SK-N-SH treated with all-trans-retinoic acid at 6 μM for 48 hours (cell line): ENCODE measurements at regions not wholly inside any gene's neighbourhood (a gene's known extent, or its start where the extent isn't known, plus 50 kb on each side); places are given as distances from the start of the nearest gene placed in this dataset.

Experiments
- ATAC-seq: fragments of 200-7000 bp; cut with Tn5 transposase; 3 replicates; pipeline ENCODE4 v1.9.1; 2020; ENCODE audit warnings: mild to moderate bottlenecking, moderate library complexity
- BACH2 ChIP-seq: fragments of 250-450 bp; sonication (Bioruptor Pico); IDR thresholded peaks from 2 replicates; pipeline ENCODE4 v1.9.0; 2021; ENCODE audit warnings: mild to moderate bottlenecking, borderline replicate concordance
- CSDC2 ChIP-seq: fragments of 250-450 bp; sonication (Bioruptor Pico); IDR thresholded peaks from 2 replicates; pipeline ENCODE4 v1.5.0; 2020; ENCODE audit warnings: mild to moderate bottlenecking, moderate library complexity
- CSRNP3 ChIP-seq: fragments of 250-450 bp; sonication (Bioruptor Pico); IDR thresholded peaks from 2 replicates; pipeline ENCODE4 v1.5.1; 2021; ENCODE audit warnings: mild to moderate bottlenecking, moderate library complexity
- ESRRG ChIP-seq: fragments of 250-450 bp; sonication (Bioruptor Pico); IDR thresholded peaks from 2 replicates; pipeline ENCODE4 v1.6.1; 2021; ENCODE audit warnings: mild to moderate bottlenecking
- GLIS3 ChIP-seq: fragments of 250-450 bp; sonication (Bioruptor Pico); IDR thresholded peaks from 2 replicates; pipeline ENCODE4 v1.5.0; 2020; ENCODE audit warnings: mild to moderate bottlenecking, moderate library complexity
- ISL1 ChIP-seq: fragments of 250-450 bp; sonication (Bioruptor Pico); IDR thresholded peaks from 2 replicates; pipeline ENCODE4 v2.1.2; 2022; ENCODE audit warnings: mild to moderate bottlenecking, moderate library complexity
- OSR1 ChIP-seq: fragments of 250-450 bp; sonication (Bioruptor Pico); IDR thresholded peaks from 2 replicates; pipeline ENCODE4 v1.8.0; 2022; ENCODE audit warnings: moderate library complexity, mild to moderate bottlenecking, inconsistent platforms
- POU6F1 ChIP-seq: fragments of 250-450 bp; sonication (Bioruptor Pico); IDR thresholded peaks from 2 replicates; pipeline ENCODE4 v1.8.0; 2021; ENCODE audit warnings: low read depth, mild to moderate bottlenecking, moderate library complexity, borderline replicate concordance
- PPARA ChIP-seq: fragments of 250-450 bp; sonication (Bioruptor Pico); IDR thresholded peaks from 2 replicates; pipeline ENCODE4 v1.5.0; 2020; ENCODE audit warnings: mild to moderate bottlenecking, borderline replicate concordance
- RARB ChIP-seq: fragments of 250-450 bp; sonication (Bioruptor Pico); IDR thresholded peaks from 2 replicates; pipeline ENCODE4 v1.8.0; 2021; ENCODE audit warnings: mild to moderate bottlenecking, moderate library complexity
- SNAI2 ChIP-seq: fragments of 250-450 bp; sonication (Bioruptor Pico); IDR thresholded peaks from 2 replicates; pipeline ENCODE4 v1.5.0; 2020; ENCODE audit warnings: mild to moderate bottlenecking, moderate library complexity
- TCF4 ChIP-seq: fragments of 250-450 bp; sonication (Bioruptor Pico); IDR thresholded peaks from 2 replicates; pipeline ENCODE4 v1.8.0; 2021; ENCODE audit warnings: mild to moderate bottlenecking, moderate library complexity, borderline replicate concordance
- TSHZ2 ChIP-seq: fragments of 250-450 bp; sonication (Bioruptor Pico); IDR thresholded peaks from 2 replicates; pipeline ENCODE4 v1.5.0; 2020; ENCODE audit warnings: mild to moderate bottlenecking, moderate library complexity
- ZC3H10 ChIP-seq: fragments of 250-450 bp; sonication (Bioruptor Pico); IDR thresholded peaks from 2 replicates; pipeline ENCODE4 v1.5.1; 2021; ENCODE audit warnings: mild to moderate bottlenecking, moderate library complexity
- ZNF565 ChIP-seq: fragments of 450-650 bp; formaldehyde crosslinking; conservative IDR thresholded peaks from 2 replicates; pipeline ENCODE4 v1.5.0; 2020; ENCODE audit warnings: low read depth, mild to moderate bottlenecking, moderate library complexity
- ZNF70 ChIP-seq: fragments of 450-650 bp; formaldehyde crosslinking; IDR thresholded peaks from 2 replicates; pipeline ENCODE4 v1.5.0; 2020; ENCODE audit warnings: mild to moderate bottlenecking, moderate library complexity
- ZNF8 ChIP-seq: fragments of 450-650 bp; formaldehyde crosslinking; IDR thresholded peaks from 2 replicates; pipeline ENCODE4 v1.5.0; 2020; ENCODE audit warnings: mild to moderate bottlenecking, moderate library complexity
- TF ChIP-seq, protein P1 (sequence below): fragments of 250-450 bp; sonication (Bioruptor Pico); IDR thresholded peaks from 2 replicates; pipeline ENCODE4 v1.5.1; 2020; ENCODE audit warnings: low read depth, mild to moderate bottlenecking, moderate library complexity

DNA sequence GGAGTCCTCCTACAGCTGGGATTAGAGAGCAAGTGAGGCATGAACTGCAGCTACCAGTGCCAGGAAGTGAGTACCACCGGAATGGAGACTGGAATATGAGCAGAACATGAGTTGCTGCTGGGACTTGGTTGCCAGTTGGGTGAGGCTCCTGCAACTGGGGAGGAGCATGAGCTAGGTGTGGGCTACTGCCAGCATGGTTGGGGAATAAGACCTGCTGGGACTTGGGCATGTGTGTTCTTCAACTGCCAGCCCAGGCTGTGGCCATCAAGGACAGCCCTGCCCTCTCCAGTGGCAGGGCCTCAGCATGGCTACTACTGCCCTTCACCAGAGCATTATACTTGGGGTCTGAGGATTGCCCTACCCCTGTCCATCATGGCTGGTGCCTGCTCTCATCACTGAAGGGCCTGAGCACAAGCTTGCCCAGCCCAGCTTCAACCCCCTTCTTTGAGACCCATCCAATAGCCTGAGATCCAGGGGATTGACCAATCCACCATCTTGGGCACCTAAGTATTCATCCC, 665.0 kb downstream of the ELAVL2 start:
- no peak for ATAC-seq
- TF ChIP-seq RARB (no peak), TSHZ2 (no peak), BACH2 (CRISPR knock-in tag) (no peak), PPARA (no peak), SNAI2 (no peak), OSR1 (CRISPR knock-in tag) (no peak), ZNF70 (CRISPR knock-in tag) (no peak)
- TF ChIP-seq, protein P1, sequence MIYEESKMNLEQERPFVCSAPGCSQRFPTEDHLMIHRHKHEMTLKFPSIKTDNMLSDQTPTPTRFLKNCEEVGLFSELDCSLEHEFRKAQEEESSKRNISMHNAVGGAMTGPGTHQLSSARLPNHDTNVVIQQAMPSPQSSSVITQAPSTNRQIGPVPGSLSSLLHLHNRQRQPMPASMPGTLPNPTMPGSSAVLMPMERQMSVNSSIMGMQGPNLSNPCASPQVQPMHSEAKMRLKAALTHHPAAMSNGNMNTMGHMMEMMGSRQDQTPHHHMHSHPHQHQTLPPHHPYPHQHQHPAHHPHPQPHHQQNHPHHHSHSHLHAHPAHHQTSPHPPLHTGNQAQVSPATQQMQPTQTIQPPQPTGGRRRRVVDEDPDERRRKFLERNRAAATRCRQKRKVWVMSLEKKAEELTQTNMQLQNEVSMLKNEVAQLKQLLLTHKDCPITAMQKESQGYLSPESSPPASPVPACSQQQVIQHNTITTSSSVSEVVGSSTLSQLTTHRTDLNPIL (CRISPR knock-in tag), result no peak
- TF ChIP-seq, all 23 proteins: peak for 0

DNA sequence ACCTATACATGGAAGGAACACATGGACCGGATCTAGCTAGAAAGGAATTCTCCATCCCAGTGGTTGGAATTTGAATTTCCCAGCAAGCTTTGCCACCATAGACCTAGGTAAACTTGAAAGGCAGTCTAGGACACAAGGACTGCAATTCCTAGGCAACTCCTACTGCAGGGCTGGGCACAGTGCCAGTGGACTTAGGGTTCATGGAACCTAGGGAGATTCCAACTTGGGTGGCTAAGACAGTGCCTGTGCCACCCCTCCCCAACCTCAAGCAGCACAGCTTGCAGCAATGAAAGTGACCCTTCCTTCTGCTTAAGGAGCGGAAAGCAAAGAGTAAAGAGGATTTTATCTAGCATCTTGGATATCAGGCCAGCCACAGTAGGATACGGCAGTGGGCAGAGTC, 663.3 kb downstream of the ELAVL2 start:
- TF ChIP-seq ESRRG (CRISPR knock-in tag) (no peak), SNAI2 (no peak), ZNF70 (CRISPR knock-in tag) (no peak), ZNF565 (CRISPR knock-in tag) (no peak), ZC3H10 (CRISPR knock-in tag) (no peak), TCF4 (CRISPR knock-in tag) (no peak), RARB (no peak), PPARA (no peak)
- TF ChIP-seq, protein P1 (CRISPR knock-in tag), result no peak
- TF ChIP-seq, all 23 proteins: peak for 0
- ATAC-seq, result no peak

GRCh38 chr9:23171479-23171878, 654.6 kb downstream of the ELAVL2 start:
- no peak for ATAC-seq
- TF ChIP-seq OSR1 (CRISPR knock-in tag) (no peak), GLIS3 (CRISPR knock-in tag) (no peak), PPARA (no peak), ZC3H10 (CRISPR knock-in tag) (no peak), ESRRG (CRISPR knock-in tag) (no peak), ZNF8 (CRISPR knock-in tag) (no peak), ZNF565 (CRISPR knock-in tag) (no peak), POU6F1 (no peak), ISL1 (no peak), CSRNP3 (CRISPR knock-in tag) (no peak)
- TF ChIP-seq, protein P1 (CRISPR knock-in tag), result no peak

DNA sequence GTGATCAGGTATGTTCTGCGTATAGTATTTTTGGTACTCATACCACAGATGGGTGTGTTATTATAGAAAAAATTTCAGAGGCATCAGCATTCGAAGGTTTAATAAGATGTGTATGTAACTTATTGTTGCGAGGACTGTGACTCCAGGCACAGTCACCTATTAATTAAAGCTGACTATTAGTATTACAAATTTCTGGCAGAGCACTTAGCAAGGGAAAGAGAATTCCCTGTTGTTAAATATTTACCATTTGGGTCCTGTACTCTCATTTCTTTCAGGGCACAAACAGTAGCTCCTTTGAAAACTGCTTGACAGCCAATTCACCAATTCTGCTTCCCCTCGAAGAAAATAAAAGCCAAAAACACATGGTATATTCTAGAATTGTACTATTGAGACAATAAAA, 653.8 kb downstream of the ELAVL2 start:
- ATAC-seq, result no peak
- no peak for TF ChIP-seq CSDC2
